Pons (tissue), 1 donor: ENCODE measurements at regions not wholly inside any gene's neighbourhood (a gene's known extent, or its start where the extent isn't known, plus 50 kb on each side); places are given as distances from the start of the nearest gene placed in this dataset.
"Not testable (repeated sequence)": the region's sequence is repeated elsewhere in the genome, so short reads cannot be mapped to it uniquely, and the experiment has no call there.

Source experiments
- DNase-seq: peaks from one replicate; pipeline ENCODE4 v3.0.0-alpha.2; 2016; ENCODE audit warnings: low spot score

- DNase-seq, result no peak
These were observed 56.4 kb upstream of the RBMS1 start for GRCh38 chr2:160550048-160550447.

- DNase-seq, result no peak
These were observed 57.7 kb upstream of the RBMS1 start for GRCh38 chr2:160551259-160551658.

GRCh38 chr2:160555420-160556071, 61.9 kb upstream of the RBMS1 start:
- no peak for DNase-seq

- no peak for DNase-seq
These were observed 64.3 kb upstream of the RBMS1 start for GRCh38 chr2:160557903-160558302.

- no peak for DNase-seq
These were observed 64.9 kb upstream of the RBMS1 start for GRCh38 chr2:160558531-160558930.

- no peak for DNase-seq
These were observed 68.1 kb upstream of the RBMS1 start for GRCh38 chr2:160561551-160562295.

- no peak for DNase-seq
These were observed 69.1 kb upstream of the RBMS1 start for GRCh38 chr2:160562730-160563129.

GRCh38 chr2:160564591-160564990, 71.0 kb upstream of the RBMS1 start:
- DNase-seq, result no peak

GRCh38 chr2:160565099-160565845, 71.7 kb upstream of the RBMS1 start:
- DNase-seq, result no peak

GRCh38 chr2:160566717-160567116, 73.1 kb upstream of the RBMS1 start:
- no peak for DNase-seq

GRCh38 chr2:160568856-160569255, 75.2 kb upstream of the RBMS1 start:
- DNase-seq, result no peak

- DNase-seq, result no peak
These were observed 76.8 kb upstream of the RBMS1 start for GRCh38 chr2:160570376-160570775.

GRCh38 chr2:160574468-160575140, 81.0 kb upstream of the RBMS1 start:
- no peak for DNase-seq

GRCh38 chr2:160575368-160575767, 81.8 kb upstream of the RBMS1 start:
- no peak for DNase-seq

- DNase-seq, result no peak
These were observed 82.5 kb upstream of the RBMS1 start for GRCh38 chr2:160576054-160576499.

- DNase-seq, result not testable (repeated sequence)
These were observed 83.5 kb upstream of the RBMS1 start for GRCh38 chr2:160577081-160577480.

- DNase-seq, result no peak
These were observed 87.4 kb upstream of the RBMS1 start for GRCh38 chr2:160581035-160581434.

- no peak for DNase-seq
These were observed 87.8 kb upstream of the RBMS1 start for GRCh38 chr2:160581448-160581847.

GRCh38 chr2:160582081-160582480, 88.5 kb upstream of the RBMS1 start:
- DNase-seq, result no peak

GRCh38 chr2:160582490-160583145, 89.0 kb upstream of the RBMS1 start:
- DNase-seq, result no peak

GRCh38 chr2:160583146-160583535, 89.5 kb upstream of the RBMS1 start:
- DNase-seq, result no peak
